H9 (cell line): ENCODE measurements at regions not wholly inside any gene's neighbourhood (a gene's known extent, or its start where the extent isn't known, plus 50 kb on each side); places are given as distances from the start of the nearest gene placed in this dataset.
A peak's percentile ranks its signal among the peaks of the same experiment; 100 is the strongest.

Experiments used
- DNase-seq: peaks from one replicate; pipeline ENCODE4 v3.0.0-alpha.2; 2017
- H2AFZ ChIP-seq: one replicate; pipeline ENCODE4 v1.6.1; 2013; ENCODE audit warnings: mild to moderate bottlenecking, low read length, control low read depth, moderate library complexity
- H2AK5ac ChIP-seq: 2 replicates; pipeline ENCODE4 v1.6.1; 2013; ENCODE audit warnings: low read length, control low read depth, mixed read lengths; ENCODE audit not compliant: insufficient read length
- H2BK120ac ChIP-seq: one replicate; pipeline ENCODE4 v1.6.1; 2013; ENCODE audit warnings: low read depth, mild to moderate bottlenecking, low read length, control low read depth, inconsistent platforms; ENCODE audit not compliant: poor library complexity, severe bottlenecking
- H2BK12ac ChIP-seq: 2 replicates; pipeline ENCODE4 v1.6.1; 2013; ENCODE audit warnings: low read length, control low read depth, mixed read lengths, low read depth; ENCODE audit not compliant: insufficient read length
- H2BK15ac ChIP-seq: 2 replicates; pipeline ENCODE4 v1.6.1; 2013; ENCODE audit warnings: low read depth, low read length, control low read depth
- H2BK20ac ChIP-seq: one replicate; pipeline ENCODE4 v1.6.1; 2013; ENCODE audit warnings: low read depth, mild to moderate bottlenecking, low read length, control low read depth, inconsistent platforms; ENCODE audit not compliant: poor library complexity, severe bottlenecking
- H2BK5ac ChIP-seq: 2 replicates; pipeline ENCODE4 v1.6.1; 2013; ENCODE audit warnings: low read length, control low read depth, mixed read lengths; ENCODE audit not compliant: insufficient read length
- H3K14ac ChIP-seq: 2 replicates; pipeline ENCODE4 v1.6.1; 2013; ENCODE audit warnings: low read length, control low read depth; ENCODE audit not compliant: insufficient read depth
- H3K18ac ChIP-seq: 2 replicates; pipeline ENCODE4 v1.6.1; 2013; ENCODE audit warnings: low read depth, mild to moderate bottlenecking, mixed read lengths, low read length, control low read depth; ENCODE audit not compliant: insufficient read length
- H3K23ac ChIP-seq: 2 replicates; pipeline ENCODE4 v1.6.1; 2013; ENCODE audit warnings: low read length, control low read depth, mixed read lengths, low read depth; ENCODE audit not compliant: insufficient read length
- H3K23me2 ChIP-seq: 2 replicates; pipeline ENCODE4 v1.6.1; 2013; ENCODE audit warnings: low read depth, mild to moderate bottlenecking, mixed read lengths, low read length, control low read depth; ENCODE audit not compliant: insufficient read length, poor library complexity, severe bottlenecking
- H3K27ac ChIP-seq: 2 replicates; pipeline ENCODE4 v1.5.1; 2013; ENCODE audit warnings: low read length, control low read depth, mixed read lengths, low read depth; ENCODE audit not compliant: insufficient read length
- H3K27me3 ChIP-seq: 2 replicates; pipeline ENCODE4 v1.6.1; 2013; ENCODE audit warnings: low read length, control low read depth, inconsistent platforms; ENCODE audit not compliant: insufficient read depth
- H3K4ac ChIP-seq: 2 replicates; pipeline ENCODE4 v1.6.1; 2013; ENCODE audit warnings: low read depth, mild to moderate bottlenecking, control low read depth, inconsistent platforms, low read length, moderate library complexity
- H3K4me1 ChIP-seq: 2 replicates; pipeline ENCODE4 v1.6.1; 2013; ENCODE audit warnings: low read length, control low read depth, inconsistent platforms; ENCODE audit not compliant: insufficient read depth
- H3K4me2 ChIP-seq: 2 replicates; pipeline ENCODE4 v1.6.1; 2013; ENCODE audit warnings: low read length, control low read depth, mixed read lengths; ENCODE audit not compliant: insufficient read length, insufficient read depth
- H3K56ac ChIP-seq: 2 replicates; pipeline ENCODE4 v1.6.1; 2013; ENCODE audit warnings: low read depth, mild to moderate bottlenecking, mixed read lengths, low read length, control low read depth; ENCODE audit not compliant: insufficient read length
- H3K79me1 ChIP-seq: 2 replicates; pipeline ENCODE4 v1.6.1; 2013; ENCODE audit warnings: low read depth, mild to moderate bottlenecking, moderate library complexity, low read length, control low read depth, inconsistent platforms; ENCODE audit not compliant: insufficient read depth, poor library complexity, severe bottlenecking
- H3K79me2 ChIP-seq: 2 replicates; pipeline ENCODE4 v1.6.1; 2013; ENCODE audit warnings: low read length, control low read depth, inconsistent platforms; ENCODE audit not compliant: insufficient read depth
- H3K9ac ChIP-seq: 2 replicates; pipeline ENCODE4 v1.6.1; 2013; ENCODE audit warnings: low read length, control low read depth, mixed read lengths; ENCODE audit not compliant: insufficient read length; ENCODE audit errors: extremely low read depth
- H3K9me3 ChIP-seq: one replicate; pipeline ENCODE4 v1.6.1; 2013; ENCODE audit warnings: low read depth, low read length, inconsistent platforms; ENCODE audit not compliant: control insufficient read depth
- H3T11ph ChIP-seq: one replicate; pipeline ENCODE4 v1.6.1; 2013; ENCODE audit warnings: mild to moderate bottlenecking, low read length, control low read depth, inconsistent platforms
- H4K20me1 ChIP-seq: one replicate; pipeline ENCODE4 v1.6.1; 2013; ENCODE audit not compliant: control insufficient read depth, insufficient read length, insufficient read depth
- H4K5ac ChIP-seq: 2 replicates; pipeline ENCODE4 v1.6.1; 2013; ENCODE audit warnings: low read depth, mild to moderate bottlenecking, mixed read lengths, low read length, control low read depth; ENCODE audit not compliant: insufficient read length
- H4K8ac ChIP-seq: replicated peaks from 2 replicates; pipeline ENCODE4 v1.6.1; 2013; ENCODE audit warnings: low read length, control low read depth, mixed read lengths, low read depth; ENCODE audit not compliant: insufficient read length
- H4K91ac ChIP-seq: 2 replicates; pipeline ENCODE4 v1.6.1; 2013; ENCODE audit warnings: low read depth, mild to moderate bottlenecking, moderate library complexity, mixed read lengths, low read length, control low read depth; ENCODE audit not compliant: insufficient read length
- H3K27ac Mint-ChIP-seq, 3 experiments: 2 replicates in 2 of 3; 3 replicates in 1 of 3; pipeline ENCODE4 v1.8.0; 2020 to 2021; ENCODE audit warnings: mixed read lengths in 3 of 3, mild to moderate bottlenecking in 1 of 3, moderate library complexity in 1 of 3
- H3K27me3 Mint-ChIP-seq: 2 replicates; pipeline ENCODE4 v1.8.0; 2021; ENCODE audit warnings: low read depth, mild to moderate bottlenecking, moderate library complexity, mixed read lengths
- H3K36me3 Mint-ChIP-seq, 3 experiments: 2 replicates in 2 of 3; 3 replicates in 1 of 3; pipeline ENCODE4 v1.8.0; 2020 to 2021; ENCODE audit warnings: low read depth in 3 of 3, mixed read lengths in 3 of 3; ENCODE audit not compliant: insufficient read depth in 1 of 3
- H3K4me1 Mint-ChIP-seq, 2 experiments: 2 replicates each; pipeline ENCODE4 v1.8.0; 2020; ENCODE audit warnings: mixed read lengths in 2 of 2
- H3K4me3 Mint-ChIP-seq, 2 experiments: 2 replicates in 1 of 2; 3 replicates in 1 of 2; pipeline ENCODE4 v1.8.0; 2020 to 2021; ENCODE audit warnings: mild to moderate bottlenecking in 2 of 2, mixed read lengths in 2 of 2, moderate library complexity in 1 of 2
- H3K9me3 Mint-ChIP-seq, 2 experiments: 2 replicates in 1 of 2; 3 replicates in 1 of 2; pipeline ENCODE4 v1.8.0; 2020; ENCODE audit warnings: mild to moderate bottlenecking in 2 of 2, mixed read lengths in 2 of 2, moderate library complexity in 1 of 2
- CTCF ChIP-seq: fragments of 200-600 bp; sonication (generic); conservative IDR thresholded peaks from 3 replicates; pipeline ENCODE4 v1.8.0; 2021; ENCODE audit warnings: antibody characterized with exemption, mild to moderate bottlenecking
- WGBS: extraction: QIAGEN DNeasy Blood & Tissue Kit; methylation state at CpG from one replicate; pipeline ENCODE4 v1.1.7; 2013; ENCODE audit warnings: missing lambda C conversion rate, low lambda C conversion rate, mixed read lengths; ENCODE audit not compliant: insufficient read length; ENCODE audit errors: extremely low coverage; 5-methylcytosine and 5-hydroxymethylcytosine counted together

GRCh38 chr4:138614398-138615142 lies 372.4 kb upstream of the SLC7A11 start:
- Histone ChIP-seq H3K9me3 (peaks cover 12% of the 10 kb centered on the region), H3K23ac (no peak overlapping the region), H3K27me3 (no peaks in the 10 kb centered on the region), H2BK120ac (no peak overlapping the region), H3K23me2 (no peaks in the 10 kb centered on the region), H3K4ac (no peak overlapping the region), H3K18ac (no peak overlapping the region), H3K14ac (no peak overlapping the region), H2BK12ac (no peak overlapping the region), H3K9ac (no peak overlapping the region), H2AK5ac (no peak overlapping the region), H4K20me1 (no peaks in the 10 kb centered on the region), H3K4me2 (no peak overlapping the region), H2AFZ (no peak overlapping the region), H4K8ac (no peak overlapping the region), H3T11ph (no peak overlapping the region), H3K4me1 (peaks cover 2% of the 10 kb centered on the region; the same call in 1 of the 2 replicates), H2BK20ac (no peak overlapping the region), H3K56ac (no peak overlapping the region), H3K79me1 (no peaks in the 10 kb centered on the region), H3K27ac (no peak overlapping the region), H4K91ac (no peak overlapping the region), H2BK5ac (no peak overlapping the region), H4K5ac (no peak overlapping the region), H2BK15ac (no peak overlapping the region), H3K79me2 (no peaks in the 10 kb centered on the region)
- TF ChIP-seq CTCF, result no peak
- no peak for DNase-seq
- Mint-ChIP-seq H3K4me3 (peak overlapping the region in 1 of 2 experiments; percentile 26; a peak in 1 of 5 replicates), H3K36me3 (peaks cover 0 to 18% (median 12%) of the 10 kb centered on the region in 3 experiments; a peak in 5 of 7 replicates), H3K27me3 (no peaks in the 10 kb centered on the region), H3K27ac (peak overlapping the region in 1 of 3 experiments; percentile 45; a peak in 1 of 7 replicates), H3K9me3 (peaks cover 11 to 26% of the 10 kb centered on the region in 2 experiments; a peak in 4 of 5 replicates), H3K4me1 (peaks cover 35 to 36% of the 10 kb centered on the region in 2 experiments)
- no CpG with 5 or more reads among the region's 3 CpGs for WGBS
